ENCODE measurements at regions not wholly inside any gene's neighbourhood (a gene's known extent, or its start where the extent isn't known, plus 50 kb on each side); places are given as distances from the start of the nearest gene placed in this dataset.

GRCh38 chr15:88315221-88315878, 58.8 kb upstream of the NTRK3 start:
- no peak for DNase-seq (ENCODE audit: low read depth)

GRCh38 chr15:88312941-88313579, 56.5 kb upstream of the NTRK3 start:
- no peak for DNase-seq (ENCODE audit: low read depth)

- no peak for DNase-seq (ENCODE audit: low read depth)
Measured at GRCh38 chr15:88309363-88309762, 52.8 kb upstream of the NTRK3 start.

- no peak for DNase-seq (ENCODE audit: low read depth)
Measured at GRCh38 chr15:88307344-88307743, 50.8 kb upstream of the NTRK3 start.
